Daoy (cell line): ENCODE measurements at regions not wholly inside any gene's neighbourhood (a gene's known extent, or its start where the extent isn't known, plus 50 kb on each side); places are given as distances from the start of the nearest gene placed in this dataset.
"Not testable (repeated sequence)": the region's sequence is repeated elsewhere in the genome, so short reads cannot be mapped to it uniquely, and the experiment has no call there.

Experiments used
- DNase-seq: peaks from one replicate; pipeline ENCODE4 v3.0.0-alpha.2; 2015; ENCODE audit warnings: low read depth

DNA sequence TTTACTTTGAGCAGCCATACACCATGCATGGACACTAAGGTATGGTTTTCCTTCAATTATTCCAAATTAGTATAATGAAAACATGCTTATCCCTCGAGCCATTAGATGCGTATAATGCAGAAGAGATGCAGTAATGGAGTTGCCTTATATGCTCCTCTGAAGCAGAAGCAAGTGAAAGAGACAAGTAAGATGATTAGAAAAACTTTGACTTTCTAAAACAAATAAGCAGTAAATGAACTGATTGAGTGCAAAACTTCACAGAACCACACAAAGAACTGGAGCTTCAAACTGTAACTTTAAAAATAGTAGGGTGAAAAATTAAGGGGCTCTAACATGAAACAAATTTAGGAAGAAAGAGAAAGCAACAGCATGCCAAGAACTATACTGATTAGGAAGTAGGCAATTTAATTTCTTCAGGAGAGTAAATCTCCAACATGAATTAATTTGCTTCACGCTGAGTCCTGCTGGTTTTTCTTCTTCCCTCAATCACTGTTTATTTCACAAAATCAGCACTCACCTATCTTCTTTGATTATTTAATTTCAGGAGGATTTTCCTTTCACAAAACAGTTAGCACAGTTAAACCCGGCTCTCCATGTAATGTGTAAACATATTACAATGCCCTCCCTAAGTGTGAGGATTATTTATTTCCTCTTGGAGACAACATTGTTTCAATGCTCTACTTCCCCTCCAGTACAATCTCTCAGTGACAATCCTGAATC, 90.3 kb upstream of the PAM start:
- DNase-seq: no peak

DNA sequence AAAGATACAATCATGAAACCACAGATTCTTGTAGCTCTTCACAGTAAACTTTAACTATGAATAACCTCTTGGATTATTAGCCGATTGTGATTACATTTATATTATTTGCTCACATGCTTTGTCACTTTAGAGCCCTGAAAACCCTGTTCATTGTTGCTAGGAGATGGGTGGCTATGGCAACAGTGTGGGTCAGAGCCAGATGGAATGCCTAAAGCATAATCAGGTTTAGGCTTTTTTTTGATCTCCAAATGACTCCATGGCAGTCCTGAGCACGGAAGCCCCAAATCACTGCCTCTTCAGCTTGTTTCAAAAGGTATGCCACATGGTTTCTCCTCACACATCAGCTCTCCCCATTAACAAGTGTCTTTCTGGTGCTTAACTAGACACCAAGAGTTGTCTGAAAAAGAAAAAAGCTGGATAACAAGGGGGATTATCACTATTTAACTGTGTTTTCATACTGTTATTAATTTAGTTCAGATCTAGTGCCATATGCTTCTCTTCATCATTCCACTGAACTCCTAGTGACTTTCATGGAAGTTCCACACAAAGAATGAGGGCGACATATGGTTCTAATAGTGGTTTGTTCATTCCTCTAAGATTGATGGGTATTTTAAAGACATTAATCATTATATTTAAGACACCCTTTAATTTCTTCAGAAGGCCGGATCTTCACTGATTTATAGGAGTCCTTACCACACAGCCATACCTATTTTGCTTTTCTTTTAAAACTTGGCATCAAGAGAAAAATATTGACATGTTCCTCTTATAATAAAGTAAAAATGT, 88.8 kb upstream of the PAM start:
- no peak for DNase-seq

DNA sequence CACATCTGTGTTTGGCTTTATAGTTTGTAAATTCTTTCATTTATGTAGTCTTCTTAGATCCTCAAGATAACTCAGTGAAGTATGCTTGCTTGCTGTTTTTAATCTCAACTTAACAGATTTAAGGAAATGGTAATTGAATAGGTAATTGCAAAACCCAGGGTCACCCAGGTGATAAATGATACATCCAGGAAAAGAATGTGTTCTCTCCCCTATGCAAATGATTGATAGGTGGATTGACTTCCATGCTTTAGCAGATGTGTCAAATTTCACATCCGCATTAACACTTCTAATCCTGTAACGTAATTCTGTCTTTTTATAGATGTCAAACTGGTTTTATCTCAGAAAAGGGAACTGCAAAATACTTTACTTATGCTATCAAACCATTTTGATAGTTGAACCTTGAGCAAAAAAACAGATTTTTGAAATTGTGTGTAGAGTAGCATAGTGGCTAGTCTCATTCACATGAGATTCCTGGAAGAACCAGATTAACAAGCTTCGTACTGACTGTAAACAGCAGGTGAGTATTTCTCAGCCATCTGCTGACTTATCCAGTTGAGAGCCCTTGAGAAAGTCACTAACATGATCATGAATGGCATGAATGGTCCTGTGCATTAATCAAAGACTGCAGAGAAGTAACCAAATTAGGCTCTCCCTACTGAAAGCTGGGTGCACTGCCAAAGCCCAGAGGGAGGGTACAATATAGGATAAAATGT, 86.7 kb upstream of the PAM start:
- DNase-seq: no peak

DNA sequence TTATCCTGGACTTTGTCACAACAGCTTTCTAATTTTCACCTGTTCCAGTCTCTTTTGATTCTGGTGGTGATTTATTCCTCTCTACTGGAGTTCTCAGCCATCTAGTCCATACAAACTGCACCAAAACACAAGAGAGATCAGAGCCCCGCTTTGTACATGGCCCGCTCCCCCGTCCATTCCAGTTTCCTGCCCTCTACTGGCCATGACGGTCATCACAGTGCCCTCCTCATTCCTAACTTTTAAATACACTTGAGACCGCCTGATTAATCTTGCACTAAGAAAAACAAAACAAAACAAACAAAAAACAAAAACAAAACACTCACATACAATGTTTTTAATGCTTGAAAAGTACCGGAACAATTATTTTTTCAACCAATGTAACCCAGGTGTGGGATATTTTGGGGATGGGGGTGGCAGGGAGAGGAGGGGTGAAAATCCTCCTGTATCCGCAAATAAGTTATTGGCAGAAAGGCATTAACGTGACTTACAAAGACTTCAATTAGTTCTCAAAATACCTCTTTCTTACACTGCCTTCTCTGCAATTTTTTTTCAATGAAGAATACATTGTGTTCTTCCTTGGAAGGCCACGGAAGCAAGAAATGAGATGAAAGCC, 84.8 kb upstream of the PAM start:
- DNase-seq: peak; percentile 32

DNA sequence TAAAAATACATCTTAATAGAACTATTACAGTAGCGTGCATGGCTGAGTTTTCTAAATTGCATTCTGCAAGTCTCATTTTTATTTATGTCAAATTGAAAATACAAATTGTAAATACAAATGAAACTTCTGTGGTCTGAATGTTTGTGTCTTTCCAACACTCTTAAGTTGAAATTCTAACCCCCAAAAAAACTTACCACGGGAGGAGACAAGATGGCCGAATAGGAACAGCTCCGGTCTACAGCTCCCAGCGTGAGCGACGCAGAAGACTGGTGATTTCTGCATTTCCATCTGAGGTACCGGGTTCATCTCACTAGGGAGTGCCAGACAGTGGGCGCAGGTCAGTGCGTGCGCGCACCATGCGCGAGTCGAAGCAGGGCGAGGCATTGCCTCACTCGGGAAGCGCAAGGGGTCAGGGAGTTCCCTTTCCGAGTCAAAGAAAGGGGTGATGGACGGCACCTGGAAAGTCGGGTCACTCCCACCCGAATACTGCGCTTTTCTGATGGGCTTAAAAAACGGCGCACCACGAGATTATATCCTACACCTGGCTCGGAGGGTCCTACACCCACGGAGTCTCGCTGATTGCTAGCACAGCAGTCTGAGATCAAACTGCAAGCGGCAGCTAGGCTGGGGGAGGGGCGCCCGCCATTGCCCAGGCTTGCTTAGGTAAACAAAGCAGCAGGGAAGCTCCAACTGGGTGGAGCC, 83.9 kb upstream of the PAM start:
- not testable (repeated sequence) for DNase-seq

DNA sequence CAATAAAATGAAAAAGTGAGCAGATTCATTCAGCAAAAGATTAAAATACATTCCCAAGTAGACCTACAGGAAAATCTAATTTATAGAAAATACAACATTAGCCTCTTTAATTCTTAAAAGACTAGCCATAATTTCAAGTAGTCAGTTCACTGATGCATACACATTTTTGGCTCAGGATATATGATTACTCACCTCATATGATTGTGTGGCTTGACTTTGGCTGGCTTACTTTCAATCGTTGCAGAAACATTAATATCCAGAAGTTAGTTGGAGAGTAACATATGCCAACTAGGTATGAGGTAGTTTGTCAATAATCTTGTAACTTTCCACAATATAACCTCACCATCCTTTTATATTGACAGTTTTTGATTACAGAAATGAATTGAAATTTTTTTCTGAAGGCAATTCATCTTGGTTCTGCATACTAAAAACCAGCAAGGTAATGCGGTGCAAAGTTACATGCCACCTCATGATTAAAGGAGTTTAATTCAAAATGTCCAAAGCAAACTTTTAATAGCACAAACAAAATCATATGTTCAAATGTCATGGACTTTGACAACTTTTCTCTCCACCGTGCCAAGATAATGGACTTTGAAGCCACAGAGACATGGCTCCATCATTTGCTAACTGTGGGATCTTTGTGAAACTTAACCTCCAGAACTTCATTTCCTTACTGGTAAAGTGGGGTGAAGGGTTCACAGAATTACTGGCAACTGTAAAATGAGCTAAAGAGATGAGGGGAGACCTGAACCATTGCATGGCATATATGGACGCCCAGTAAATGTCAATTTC, 76.6 kb upstream of the PAM start:
- peak; percentile 20 for DNase-seq

DNA sequence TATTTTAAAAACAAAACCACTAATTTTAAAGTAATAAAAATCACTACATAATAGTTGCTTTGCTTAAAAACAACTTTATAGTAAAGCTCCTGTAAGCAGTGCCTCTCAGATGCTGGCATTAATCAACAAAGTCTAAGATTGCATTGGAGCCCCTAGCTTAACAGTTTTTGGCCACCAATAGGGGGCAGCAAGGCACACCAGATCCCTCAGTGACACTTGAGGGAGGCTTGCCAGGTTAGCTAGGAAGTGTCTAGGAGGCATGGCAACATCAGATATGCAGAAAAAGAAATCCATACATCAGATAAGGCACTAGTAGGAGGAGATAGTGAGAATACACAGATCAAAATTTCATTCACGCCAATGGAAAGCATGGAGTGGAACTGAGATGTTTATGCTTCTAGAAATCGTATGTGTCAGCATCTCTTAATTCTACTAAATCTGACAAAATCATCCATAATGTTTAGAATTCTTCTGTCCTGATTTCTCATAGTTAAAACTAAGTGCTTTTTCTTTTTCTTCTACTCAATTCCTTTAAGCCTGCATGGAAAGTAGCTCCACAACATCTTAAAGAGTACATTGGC, 73.6 kb upstream of the PAM start:
- DNase-seq: peak; percentile 75

DNA sequence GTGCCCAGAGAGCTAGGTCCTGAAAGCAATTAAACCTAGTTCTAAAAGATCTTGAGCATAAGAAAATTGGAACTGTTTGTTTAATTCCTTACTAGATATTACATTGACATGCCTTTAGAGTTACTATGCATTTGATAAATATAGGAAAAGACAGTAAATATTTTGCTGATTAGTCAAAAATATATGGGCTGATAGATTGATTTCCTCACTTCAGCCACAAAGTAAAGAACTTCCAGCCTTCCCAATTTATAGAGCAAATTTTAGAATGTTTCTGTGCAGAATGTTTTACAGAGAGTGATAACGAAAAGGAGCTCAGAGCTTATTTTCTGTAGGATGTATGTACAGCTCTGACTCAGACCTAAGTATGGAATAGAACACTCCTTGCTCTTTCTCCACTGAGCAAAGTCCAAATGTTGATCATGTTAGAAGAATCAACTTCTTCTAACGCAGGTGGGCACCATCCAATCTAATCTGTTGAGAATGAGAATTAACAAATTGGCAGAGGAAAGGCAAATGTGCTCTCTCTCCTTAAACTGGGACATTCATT, 72.9 kb upstream of the PAM start:
- no peak for DNase-seq

DNA sequence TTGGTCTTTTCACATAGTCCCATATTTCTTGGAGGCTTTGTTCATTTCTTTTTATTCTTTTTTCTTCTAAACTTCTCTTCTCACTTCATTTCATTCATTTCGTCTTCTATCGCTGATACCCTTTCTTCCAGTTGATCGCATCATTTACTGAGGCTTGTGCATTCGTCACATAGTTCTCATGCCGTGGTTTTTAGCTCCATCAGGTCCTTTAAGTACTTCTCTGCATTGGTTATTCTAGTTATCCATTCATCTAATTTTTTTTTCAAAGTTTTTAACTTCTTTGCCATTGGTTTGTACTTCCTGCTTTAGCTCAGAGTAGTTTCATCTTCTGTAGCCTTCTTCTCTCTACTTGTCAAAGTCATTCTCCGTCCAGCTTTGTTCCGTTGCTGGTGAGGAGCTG, 67.0 kb upstream of the PAM start:
- not testable (repeated sequence) for DNase-seq

DNA sequence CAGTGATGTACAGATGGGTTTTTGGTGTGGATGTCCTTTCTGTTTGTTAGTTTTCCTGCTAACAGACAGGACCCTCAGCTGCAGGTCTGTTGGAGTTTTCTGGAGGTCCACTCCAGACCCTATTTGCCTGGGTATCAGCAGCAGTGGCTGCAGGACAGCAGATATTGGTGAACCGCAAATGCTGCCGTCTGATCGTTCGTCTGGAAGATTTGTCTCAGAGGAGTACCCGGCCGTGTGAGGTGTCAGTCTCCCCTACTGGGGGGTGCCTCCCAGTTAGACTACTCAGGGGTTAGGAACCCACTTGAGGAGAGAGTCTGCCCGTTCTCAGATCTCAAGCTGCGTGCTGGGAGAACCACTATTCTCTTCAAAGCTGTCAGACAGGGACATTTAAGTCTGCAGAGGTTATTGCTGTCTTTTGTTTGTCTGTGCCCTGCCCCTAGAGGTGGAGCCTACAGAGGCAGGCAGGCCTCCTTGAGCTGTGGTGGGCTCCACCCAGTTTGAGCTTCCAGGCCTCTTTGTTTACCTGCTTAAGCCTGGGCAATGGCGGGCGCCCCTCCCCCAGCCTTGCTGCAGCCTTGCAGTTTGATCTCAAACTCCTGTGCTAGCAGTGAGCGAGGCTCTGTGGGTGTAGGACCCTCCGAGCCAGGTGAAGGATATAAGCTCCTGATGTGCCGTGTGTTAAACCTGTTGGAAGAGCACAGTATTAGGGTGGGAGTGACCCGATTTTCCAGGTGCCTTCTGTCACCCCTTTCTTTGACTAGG, 66.3 kb upstream of the PAM start:
- DNase-seq: not testable (repeated sequence)

DNA sequence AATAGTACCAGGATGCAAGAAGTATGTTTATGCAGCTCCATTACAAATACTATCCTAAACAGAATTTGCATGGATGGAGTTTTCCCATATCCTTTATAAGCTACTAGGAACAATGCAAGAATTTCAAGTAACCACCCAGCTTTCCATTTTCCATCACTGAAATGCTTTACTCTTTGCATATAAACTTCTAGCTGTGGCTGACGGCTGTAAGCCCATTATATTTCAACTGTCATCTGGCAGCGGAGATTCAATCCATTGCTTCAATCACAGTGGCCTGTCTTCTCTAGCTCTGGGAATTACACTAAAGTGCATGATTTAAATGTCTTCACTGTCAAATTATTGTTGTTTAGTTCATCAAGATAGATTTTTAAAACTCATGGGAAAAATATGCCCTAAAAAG, 64.2 kb upstream of the PAM start:
- no peak for DNase-seq

DNA sequence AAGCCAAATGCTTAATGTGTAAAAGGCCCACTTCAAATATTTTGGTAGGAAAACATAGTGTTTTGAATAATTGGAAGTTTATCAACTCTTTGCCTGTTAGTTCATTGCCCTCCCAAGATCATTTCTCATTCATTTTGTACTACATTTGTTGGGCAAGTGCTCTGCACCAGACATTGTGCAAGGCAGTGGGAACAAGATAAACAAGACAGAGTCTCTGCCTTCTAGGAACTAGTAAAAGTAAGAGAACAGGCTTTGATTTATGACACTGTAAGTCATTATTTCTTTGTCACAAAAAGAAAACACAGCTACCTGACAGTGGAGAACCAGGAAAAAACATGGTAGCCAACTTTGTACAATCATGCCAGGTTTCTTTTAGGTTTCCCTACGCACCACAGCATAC, 63.7 kb upstream of the PAM start:
- no peak for DNase-seq

DNA sequence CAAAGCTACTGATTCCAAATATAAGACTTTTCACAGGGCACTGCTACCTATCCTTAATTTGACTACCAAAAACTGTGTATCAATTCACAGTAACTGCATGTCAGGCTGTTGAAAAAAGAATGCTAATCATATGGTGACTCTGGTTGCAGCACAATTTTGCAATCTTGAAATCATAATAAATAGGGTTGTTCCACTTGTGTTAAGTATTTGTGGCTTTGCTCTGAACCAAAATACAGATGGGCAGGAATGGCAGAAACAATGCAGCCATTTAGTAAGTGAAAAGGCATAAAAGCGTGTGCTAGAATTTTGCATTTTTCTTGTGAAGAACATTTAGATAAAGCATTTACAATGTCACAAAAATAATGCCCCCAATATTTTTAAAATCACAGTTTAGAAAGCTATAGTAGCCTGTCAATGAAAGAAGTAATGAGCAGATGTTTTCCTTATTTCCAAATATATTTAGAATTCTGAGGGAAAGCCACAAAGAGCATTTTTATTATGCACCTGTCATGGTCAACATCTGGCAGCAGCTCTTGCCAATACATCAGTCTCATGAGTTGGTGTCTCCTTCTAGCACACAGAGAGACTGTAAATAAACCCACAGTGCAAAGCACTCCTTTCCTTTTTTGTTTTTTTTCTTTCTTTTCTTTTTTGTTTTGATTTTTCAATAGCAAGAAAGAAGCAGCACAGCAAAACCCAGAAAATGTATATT, 54.8 kb upstream of the PAM start:
- no peak for DNase-seq

DNA sequence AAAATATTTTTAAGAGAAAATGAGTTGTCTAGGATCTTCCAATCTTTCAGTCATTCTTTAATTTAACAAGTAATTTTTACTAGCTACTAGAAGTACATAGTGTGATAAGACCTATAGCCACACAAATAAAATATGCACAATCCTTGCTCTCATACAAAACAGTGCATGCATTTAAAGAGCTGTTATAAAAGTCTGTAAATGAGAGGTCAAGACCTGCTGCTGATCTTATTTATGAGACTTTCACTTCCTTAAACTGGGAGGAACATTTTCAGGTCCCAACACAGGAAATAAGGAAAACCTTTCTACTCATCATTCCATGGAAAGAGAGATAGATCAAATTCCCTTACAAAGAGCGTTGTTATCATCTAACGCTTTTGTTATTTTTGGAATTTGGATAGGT, 54.2 kb upstream of the PAM start:
- no peak for DNase-seq

DNA sequence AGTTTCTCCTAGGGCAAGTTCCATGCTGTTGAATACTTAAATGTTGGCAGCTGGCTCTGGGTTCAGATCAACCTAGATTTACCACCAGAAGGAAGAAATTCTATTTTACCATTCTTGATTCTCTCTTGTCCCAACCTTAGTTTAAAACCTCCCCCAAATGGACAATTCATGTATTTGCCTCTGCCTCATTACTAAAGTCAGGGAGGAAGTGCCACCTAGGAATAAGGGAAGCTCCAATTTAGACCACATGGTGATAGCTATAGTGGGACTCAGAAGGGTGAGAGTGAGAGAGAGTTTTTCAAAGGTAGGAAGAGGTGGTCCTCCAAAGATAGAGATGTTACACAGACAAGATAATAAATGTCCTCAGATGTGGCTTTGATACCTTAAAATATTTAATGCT, 53.4 kb upstream of the PAM start:
- DNase-seq: no peak
